LoVo (cell line): ENCODE measurements at regions not wholly inside any gene's neighbourhood (a gene's known extent, or its start where the extent isn't known, plus 50 kb on each side); places are given as distances from the start of the nearest gene placed in this dataset.

Experiments used
- DNase-seq: peaks from one replicate; pipeline ENCODE4 v3.0.0-alpha.2; 2016; ENCODE audit warnings: low spot score

- DNase-seq, result no peak
Observed at GRCh38 chr3:148026009-148026588, 616.9 kb downstream of the ZIC1 start.

- DNase-seq, result no peak
Observed at GRCh38 chr3:148030975-148031374, 621.8 kb downstream of the ZIC1 start.

GRCh38 chr3:148034353-148034752 lies 625.2 kb downstream of the ZIC1 start:
- DNase-seq, result no peak

- DNase-seq, result no peak
Observed at GRCh38 chr3:148036331-148036876, 627.2 kb downstream of the ZIC1 start.

GRCh38 chr3:148042663-148043445 lies 633.7 kb downstream of the ZIC1 start:
- no peak for DNase-seq

- DNase-seq, result no peak
Observed at GRCh38 chr3:148044151-148044550, 635.0 kb downstream of the ZIC1 start.

GRCh38 chr3:148054999-148055398 lies 642.7 kb upstream of the AGTR1 start:
- DNase-seq, result no peak

- no peak for DNase-seq
Observed at GRCh38 chr3:148062590-148062989, 635.1 kb upstream of the AGTR1 start.

GRCh38 chr3:148066802-148067201 lies 630.9 kb upstream of the AGTR1 start:
- DNase-seq, result no peak

GRCh38 chr3:148068466-148068865 lies 629.2 kb upstream of the AGTR1 start:
- no peak for DNase-seq

- DNase-seq, result no peak
Observed at GRCh38 chr3:148070041-148070440, 627.7 kb upstream of the AGTR1 start.

GRCh38 chr3:148073721-148074456 lies 623.8 kb upstream of the AGTR1 start:
- DNase-seq, result no peak

GRCh38 chr3:148074946-148075345 lies 622.8 kb upstream of the AGTR1 start:
- DNase-seq, result no peak

- DNase-seq, result peak; percentile 9
Observed at GRCh38 chr3:148075771-148076716, 621.7 kb upstream of the AGTR1 start.

- DNase-seq, result peak; percentile 18
Observed at GRCh38 chr3:148077318-148077923, 620.3 kb upstream of the AGTR1 start.

GRCh38 chr3:148077965-148078364 lies 619.7 kb upstream of the AGTR1 start:
- no peak for DNase-seq

GRCh38 chr3:148078658-148079057 lies 619.0 kb upstream of the AGTR1 start:
- no peak for DNase-seq

GRCh38 chr3:148079370-148079769 lies 618.3 kb upstream of the AGTR1 start:
- DNase-seq, result no peak

GRCh38 chr3:148081926-148082325 lies 615.8 kb upstream of the AGTR1 start:
- no peak for DNase-seq

GRCh38 chr3:148082506-148083280 lies 615.0 kb upstream of the AGTR1 start:
- no peak for DNase-seq
